HG02798 (cell line): ENCODE measurements at regions not wholly inside any gene's neighbourhood (a gene's known extent, or its start where the extent isn't known, plus 50 kb on each side); places are given as distances from the start of the nearest gene placed in this dataset.

Source experiments
- ATAC-seq: cut with Tn5 transposase; IDR thresholded peaks from one replicate; pipeline ENCODE4 v1.9.1; 2021; ENCODE audit warnings: mild to moderate bottlenecking; ENCODE audit not compliant: unreplicated experiment, poor library complexity

DNA sequence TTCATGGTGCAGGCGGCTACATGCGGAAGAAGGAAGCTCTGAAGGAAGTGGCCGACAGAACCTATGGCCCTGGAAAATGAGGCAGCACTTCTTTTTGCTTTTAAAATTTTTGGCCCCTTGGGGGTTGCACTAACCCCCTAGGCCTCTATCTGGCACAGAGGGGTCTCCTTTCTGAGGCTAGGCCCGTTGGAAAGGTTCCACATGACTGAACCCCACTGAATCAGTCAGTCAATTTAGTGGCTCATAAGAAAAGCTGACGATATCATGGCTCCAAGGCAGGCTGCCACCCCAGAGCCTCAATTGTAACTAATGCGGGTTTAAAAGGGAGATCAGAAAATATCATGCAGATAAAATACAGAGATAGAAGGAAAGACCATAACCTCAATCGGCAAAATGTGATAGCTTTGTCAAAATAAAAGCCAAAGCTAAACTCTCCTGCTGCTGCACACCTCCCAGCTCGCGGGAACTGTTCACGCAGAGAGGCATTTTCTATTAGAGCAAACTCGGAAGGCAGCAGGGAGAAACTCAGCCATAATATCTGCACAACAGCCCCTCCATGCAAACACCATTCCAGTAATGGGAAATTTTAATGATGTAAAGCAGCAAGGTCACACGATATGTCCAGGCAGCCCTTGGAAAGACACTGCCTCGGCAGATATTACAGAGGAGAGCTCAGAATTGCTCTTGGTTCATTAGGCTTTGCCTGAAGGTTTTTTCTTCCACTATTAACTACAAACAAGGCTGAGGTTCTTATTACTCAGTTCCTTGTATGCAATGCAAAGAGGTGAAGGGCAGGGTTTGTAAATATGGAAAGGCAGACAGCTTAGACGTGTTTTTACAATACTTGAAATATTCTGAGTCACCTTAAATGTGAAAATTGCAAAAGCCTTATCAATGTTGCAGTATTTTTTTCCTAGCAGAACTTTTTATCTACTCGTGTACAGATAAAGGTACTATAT, 200.4 kb upstream of the PMFBP1 start:
- ATAC-seq = no peak

DNA sequence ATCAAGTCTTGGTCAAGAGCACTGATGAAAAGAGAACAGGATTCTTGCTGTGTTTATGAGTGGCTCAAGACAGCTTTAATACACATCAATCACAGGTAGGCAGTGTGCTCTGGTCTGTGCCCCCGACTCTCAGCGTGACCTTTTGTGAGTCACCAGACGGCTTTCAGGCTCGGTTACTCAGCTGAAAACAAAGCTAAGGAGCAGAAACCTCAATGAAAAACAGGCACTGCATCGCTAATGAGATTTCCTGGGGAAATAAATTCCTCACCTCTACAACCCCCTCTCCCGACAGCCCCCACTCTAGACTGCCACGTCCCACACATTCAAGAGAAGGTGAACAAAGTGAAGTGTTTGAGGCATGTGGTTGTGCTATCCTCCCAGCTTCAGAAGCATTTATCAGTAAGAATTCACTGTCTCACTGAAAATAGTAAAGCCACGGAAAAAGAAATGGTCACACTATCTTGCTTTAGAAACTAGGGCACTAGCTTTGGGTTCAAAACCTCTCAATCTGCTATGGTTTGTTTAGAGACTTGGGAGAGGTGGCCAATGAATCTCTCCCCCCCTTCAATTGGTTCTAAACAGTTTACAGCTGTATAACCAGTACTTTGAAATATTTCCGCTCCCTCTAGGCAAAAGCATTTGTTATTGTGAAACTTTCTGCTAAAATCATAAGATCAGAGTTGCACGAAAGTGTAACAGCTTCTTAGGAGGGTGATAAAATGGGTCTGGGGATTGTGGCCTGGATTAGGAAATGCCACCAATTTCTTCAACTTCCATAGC, 199.5 kb upstream of the PMFBP1 start:
- ATAC-seq = no peak

DNA sequence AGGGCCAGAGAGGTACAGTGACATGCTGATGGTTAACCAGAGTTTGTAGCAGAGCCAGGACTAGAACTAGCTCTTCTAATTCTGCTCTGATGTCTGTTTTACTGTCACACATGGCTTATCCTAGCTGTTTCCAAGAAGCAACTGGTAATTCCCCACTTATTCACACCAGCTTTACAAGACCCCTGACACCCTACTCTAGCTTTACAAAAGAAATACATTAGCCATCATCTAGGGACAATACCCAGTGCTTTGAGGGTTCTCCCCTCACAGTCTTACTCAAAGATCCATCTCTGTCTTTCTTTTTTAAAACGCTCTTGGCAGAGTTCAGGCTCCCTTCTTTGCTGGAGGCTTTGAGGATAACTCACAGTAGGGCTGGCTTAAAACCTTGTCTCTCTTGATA, 197.3 kb upstream of the PMFBP1 start:
- ATAC-seq = no peak

DNA sequence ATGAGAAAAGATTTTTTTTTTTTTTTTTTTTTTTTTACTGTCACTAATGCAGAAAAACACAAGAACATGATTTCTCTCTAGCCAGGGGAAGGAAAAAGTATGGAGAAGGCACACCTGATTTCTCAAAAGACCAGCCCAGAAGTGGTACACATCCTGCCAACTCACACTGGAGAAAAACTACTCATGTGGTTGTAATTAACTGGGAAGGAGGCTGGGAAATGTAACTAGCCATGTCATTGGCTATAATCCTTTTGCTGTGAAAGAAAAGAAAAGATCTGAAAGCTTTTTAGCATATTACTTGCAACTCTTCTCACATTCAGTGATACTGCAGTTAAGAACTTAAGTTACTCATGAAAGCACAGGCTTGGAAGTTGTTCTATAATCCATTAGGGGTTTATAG, 195.9 kb upstream of the PMFBP1 start:
- ATAC-seq = no peak

DNA sequence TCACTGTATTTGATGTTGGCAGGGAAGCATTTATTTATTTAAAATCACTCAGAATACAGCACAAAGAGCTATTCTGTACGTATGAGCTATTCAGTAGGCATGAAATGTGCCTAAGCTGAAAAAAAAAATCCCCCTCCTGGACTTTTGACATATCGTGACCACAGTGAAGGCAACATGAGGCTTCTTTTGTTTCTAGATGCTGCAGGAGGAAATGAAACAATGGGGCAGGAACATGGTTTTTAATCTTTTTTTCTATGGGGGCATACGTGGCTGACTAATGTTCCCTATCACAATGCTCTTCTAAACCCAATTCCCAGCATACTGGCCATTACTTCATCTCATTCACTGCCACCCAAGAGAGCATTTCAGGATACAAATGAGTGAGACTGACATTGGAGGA, 191.0 kb upstream of the PMFBP1 start:
- ATAC-seq = no peak

DNA sequence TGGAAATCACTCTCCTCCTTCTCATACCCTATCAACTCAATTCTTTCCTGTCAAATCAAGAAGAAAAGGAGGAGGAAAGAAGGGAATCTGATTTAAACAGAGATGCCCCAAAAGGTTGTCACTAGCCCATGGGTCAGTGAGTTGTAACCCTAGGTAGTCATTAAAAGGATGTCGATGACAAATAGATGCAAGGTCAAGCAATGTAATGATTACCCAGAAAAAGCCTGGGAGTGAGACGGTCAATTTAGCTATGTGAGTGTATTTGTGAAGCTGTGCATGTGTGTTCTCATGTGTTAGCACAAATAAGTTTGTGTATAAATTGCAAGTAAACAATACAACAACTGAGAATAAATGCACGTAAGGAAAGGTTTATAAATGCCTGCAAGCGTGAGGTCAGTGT, 190.5 kb upstream of the PMFBP1 start:
- ATAC-seq = no peak

DNA sequence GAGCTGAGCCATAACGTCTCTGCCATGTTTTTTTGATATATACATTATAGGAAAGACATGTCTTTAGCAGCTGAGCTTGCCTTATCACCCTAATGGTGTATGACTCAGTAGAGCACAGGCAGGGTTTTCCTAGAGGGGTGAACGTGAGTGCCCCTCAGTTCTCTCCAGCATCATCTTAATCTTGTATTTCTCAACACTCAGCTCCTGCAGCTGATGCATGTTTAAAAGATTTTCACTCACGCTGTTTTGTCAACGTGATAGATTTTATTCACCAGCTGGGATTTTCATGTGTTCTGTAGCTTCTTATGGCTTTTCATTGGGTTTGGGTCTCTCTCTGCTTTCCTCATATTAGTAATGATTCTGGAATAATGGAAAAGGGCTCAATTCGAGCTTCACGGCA, 186.0 kb upstream of the PMFBP1 start:
- no peak for ATAC-seq

DNA sequence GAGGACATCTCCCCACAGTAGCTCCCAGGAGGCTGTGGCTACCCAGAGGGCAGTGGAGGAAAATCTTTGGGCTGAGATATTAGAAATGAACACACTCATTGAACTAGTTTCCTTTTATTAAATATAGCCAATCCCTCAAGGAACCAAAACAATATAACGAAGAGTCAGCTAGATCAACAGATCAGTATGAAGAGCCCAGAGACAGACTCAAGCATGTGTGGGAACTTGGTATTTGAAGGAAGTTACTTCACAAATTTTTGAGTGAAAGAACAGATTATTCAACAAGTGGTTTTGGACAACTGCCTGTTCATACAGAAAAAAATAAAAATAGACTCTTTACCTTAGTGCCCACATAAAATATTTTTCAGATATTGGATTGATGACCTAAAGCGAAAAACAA, 183.6 kb upstream of the PMFBP1 start:
- ATAC-seq = no peak

DNA sequence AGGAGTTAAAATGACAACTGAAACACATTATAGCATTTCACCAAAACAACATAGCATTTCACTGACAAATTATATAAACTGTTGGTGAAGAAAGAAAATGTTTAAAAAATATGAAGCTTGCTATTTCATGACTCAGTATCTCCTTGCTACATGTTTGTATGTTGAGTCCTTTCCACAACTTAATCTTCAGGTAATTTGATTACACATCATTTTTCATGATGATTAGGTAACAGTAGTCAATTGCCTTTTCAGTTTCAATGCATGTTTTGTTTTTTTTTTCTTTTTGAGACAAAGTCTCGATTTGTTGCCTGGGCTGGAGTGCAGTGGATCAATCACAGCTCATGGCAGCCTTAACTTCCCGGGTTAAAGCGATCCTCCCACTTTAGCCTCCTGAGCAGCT, 177.8 kb upstream of the PMFBP1 start:
- no peak for ATAC-seq

DNA sequence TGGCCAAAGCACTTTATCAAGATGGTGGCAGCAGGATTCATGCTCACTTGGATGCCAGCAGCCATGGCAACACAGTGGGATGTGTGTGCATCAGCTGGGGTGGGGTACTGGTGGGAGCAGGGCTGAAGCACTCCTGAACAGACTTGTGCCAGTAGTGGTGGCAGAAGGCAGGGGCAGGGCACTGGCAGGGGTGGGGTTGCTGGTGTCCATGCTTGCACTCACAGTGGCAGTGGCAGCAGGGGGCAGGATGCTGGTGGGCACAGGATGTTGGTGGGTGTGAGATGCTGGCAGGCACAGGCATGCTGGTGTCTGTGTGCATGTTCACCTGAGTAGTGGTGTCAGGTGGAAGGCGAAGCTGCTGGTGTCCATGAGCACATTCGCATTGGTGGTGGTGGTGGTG, 161.0 kb upstream of the PMFBP1 start:
- ATAC-seq = no peak

DNA sequence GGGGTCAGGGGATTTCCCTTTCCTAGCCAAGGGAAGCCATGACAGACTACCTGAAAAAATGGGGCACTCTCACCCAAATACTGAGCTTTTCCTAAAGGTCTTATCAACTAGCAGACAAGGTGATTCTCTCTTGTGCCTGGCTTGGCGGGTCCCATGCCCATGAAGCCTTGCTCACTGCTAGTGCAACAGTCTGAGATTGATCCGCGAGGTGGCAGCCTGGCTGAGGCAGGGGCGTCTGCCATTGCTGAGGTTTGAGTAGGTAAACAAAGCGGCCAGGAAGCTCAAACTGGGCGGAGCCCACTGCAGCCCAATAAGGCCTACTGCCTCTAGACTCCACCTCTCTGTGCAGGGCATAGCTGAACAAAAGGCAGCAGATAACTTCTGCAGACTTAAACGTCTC, 152.6 kb upstream of the PMFBP1 start:
- ATAC-seq = no peak

DNA sequence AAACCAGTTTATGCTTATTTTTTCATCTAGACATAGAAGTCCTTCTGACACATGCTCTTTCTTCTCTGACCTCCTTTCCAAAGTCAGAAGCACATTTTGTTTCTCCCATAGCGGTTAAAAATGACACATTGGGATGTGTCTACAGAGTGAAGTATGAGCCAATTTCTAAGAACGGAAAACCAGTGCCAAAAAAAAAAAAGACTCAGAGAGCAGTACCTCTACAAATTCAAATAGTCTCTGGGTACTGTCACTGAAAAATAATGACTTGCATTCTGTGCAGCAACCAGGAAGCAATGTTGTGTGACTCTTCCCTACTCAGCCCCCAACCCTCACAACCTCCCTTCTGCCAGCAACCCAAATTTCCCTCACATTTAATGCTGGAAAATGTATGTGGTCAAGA, 145.5 kb upstream of the PMFBP1 start:
- ATAC-seq = no peak

DNA sequence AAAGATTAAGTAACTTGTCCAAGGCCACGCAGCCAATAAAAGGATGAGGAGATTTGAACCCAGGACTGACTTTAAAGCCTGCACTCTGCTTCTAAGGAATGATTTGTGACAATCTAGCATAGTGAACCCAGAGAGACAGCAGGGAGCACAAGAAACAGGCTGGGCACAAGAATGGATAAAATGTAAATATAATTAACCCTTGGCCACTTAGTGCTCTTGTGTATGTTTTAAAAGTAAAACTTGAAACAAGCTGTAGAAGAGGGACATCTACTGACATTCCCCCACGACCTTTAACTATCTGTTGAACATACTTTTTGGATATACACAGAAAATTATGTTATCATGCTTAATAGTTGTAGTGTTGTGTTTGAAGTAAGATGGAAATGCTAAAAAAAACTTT, 141.9 kb upstream of the PMFBP1 start:
- ATAC-seq = no peak

DNA sequence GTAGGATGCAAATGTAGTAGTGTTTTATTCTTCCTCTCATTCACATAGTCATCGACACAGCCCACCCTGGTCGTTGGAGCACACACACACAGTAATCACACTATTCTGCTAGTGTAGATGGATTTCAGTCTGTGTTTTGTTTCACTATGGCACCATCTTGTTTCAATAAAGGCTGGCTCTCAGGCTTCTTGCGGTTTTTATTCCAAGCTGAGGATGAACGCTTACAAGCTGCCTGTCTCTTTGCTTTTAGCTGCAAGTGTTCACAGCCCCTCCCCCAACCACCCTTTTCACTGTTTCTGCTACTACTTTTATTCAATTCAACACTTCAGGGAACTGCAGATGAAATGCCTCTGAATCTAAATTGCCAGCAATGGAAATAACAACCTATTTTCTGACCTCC, 140.9 kb upstream of the PMFBP1 start:
- no peak for ATAC-seq

DNA sequence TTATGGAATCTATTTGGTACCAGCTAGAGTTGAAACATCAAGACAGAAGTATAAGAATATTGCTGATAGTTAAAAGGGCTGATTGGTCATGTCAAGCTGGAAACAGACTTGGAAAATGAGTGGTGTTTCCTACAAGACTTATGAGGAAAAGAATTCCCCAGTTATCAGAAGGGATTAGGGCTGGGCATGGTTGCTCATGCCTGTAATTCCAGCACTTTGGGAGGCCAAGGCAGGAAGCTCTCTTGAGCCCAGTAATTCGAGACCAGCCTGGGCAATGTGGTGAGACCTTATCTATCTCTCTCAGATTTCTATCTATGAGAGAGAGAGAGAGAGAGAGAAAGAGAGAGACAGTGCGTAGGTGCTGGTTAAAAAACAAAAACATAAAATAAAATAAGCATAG, 139.5 kb upstream of the PMFBP1 start:
- ATAC-seq = no peak

DNA sequence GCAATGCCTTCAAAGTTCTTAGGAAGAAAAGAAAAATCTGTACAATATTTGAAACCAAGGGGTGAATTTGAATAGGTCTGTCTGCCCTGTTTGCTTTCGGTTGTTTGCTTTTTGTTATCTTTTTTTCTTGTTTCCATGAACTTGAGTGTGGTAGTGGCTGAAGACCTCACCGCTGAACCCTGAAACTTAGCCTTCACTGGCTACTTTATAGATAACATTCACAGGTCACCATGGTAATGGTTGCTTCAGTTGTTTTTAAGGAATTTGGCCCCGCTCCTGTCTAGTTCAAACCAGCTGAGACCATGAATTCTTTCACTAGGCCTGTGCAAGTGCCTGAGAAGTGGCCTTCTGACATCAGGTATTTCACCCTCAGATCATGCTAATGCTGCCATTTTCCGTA, 137.0 kb upstream of the PMFBP1 start:
- ATAC-seq = no peak

DNA sequence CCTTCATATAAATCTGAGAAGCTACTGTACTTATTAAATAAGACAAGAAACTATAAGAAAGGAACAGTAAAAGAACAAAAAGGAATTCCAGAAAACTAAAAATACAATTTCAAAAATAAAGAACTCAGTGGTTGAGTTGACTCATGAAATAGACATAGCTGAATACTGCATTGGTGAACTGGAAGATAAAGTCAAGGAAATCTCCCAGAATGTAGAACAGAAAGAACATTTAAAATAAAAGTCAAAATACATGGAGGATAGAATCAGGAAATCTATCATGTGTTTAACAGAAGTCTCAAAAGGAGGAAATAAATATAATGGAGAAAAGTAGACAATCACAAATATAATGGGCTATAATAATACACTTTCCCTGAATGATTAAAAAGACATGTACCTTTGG, 136.4 kb upstream of the PMFBP1 start:
- ATAC-seq = no peak

DNA sequence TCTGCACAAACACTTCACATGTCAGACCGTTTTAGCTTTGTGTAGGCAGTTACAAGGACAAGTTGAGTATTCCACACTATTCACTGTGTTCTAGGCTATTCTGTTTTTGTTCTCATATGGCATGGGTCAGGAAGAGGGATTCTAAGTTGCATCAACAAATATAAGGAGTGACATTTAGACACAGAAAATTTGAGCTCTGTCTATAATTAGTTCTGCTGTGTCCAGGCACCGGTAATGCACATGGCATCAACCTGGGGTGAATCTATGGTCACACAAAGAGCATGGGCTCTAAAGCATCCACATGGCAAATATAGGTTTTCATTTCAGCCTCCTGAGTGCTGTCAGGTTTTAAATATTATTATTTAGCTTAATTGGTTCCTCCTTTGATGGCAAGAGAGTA, 130.4 kb upstream of the PMFBP1 start:
- no peak for ATAC-seq

DNA sequence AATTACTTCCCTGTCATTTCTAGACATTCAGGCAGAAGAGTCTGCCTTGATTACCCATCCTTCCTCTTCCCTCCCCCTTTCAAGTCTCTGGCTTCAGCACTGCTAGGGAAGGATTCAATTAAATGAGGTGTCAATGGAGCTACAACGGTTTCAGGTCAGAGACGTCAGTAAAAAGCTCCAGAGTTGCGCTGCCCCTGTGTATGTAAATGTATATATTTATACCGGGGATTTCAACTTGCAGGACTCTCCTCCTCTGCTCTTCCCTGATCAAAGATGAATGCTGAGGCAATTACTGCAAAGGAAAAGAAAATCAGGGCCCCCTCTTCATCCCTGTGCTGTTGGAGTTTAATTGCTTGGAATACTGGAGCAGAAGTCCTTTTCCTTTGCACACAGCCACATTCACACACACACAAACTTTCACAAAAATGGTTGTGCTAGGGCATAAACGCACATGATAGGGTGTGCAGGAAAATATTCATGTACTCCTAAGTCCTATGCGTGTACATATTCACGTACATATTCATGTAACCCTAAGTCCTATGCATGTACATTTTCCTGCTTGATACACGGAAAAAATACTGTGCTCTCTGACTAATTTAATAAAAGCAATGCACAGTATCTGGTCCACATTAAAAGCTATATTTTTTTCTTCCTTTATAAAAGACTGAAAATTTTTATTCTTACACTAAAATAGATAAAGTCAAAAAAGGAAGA, 129.7 kb upstream of the PMFBP1 start:
- no peak for ATAC-seq

DNA sequence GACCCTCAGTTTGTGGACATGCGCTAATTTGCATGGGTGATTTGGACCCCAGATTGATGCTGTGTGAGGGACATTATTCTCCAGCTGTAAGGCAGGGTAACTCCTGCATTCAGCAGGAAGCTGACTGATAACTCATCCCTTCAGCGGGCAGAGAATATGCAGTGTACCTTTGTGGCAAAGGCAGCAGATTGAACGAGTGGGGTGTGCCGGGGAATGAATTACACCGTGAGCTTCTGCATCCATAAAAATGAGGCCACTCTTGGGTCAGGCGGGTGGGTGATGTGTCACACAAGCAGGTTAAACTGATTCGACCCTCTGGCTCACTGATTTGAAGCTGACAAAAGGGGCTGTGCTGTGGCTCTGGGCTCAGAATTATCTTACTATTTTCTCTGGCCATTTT, 128.9 kb upstream of the PMFBP1 start:
- no peak for ATAC-seq

DNA sequence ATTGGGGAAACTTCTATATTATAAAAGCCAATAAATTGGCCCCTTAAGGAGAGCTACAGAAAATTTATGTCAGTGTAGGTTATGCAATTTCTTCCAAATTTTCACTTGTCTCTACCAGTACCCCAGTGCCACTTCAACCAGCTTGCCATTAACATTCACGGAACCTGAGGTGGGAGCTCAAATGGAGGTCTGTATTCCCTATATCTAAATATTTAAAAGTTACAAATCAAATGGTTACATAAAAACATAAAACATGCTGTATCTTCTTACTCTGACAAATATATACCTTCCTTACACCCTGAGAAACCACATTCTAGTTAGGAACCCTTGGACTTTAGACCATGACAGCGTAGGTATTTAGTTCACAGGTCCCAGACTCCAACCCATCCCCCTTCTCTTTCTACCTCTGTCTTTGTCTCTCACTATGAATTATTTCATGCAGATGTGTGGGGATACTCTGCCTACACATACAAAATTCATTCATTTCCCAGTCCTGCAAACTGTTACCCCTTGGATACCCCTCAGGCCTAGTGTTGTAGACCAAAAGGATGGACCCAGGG, 127.8 kb upstream of the PMFBP1 start:
- no peak for ATAC-seq
